Naive thymus-derived CD4-positive, alpha-beta T cell (primary cell): ENCODE measurements at regions not wholly inside any gene's neighbourhood (a gene's known extent, or its start where the extent isn't known, plus 50 kb on each side); places are given as distances from the start of the nearest gene placed in this dataset.
"Not testable (repeated sequence)": the region's sequence is repeated elsewhere in the genome, so short reads cannot be mapped to it uniquely, and the experiment has no call there.

ENCODE experiments used
- ATAC-seq: fragments of 150-1000 bp; cut with Tn5 transposase; 2 replicates; pipeline ENCODE4 v1.10.0; 2021; ENCODE audit warnings: mild to moderate bottlenecking, moderate library complexity
- CTCF ChIA-PET: fragments of 350-600 bp; sonication (Branson Sonifier 250); formaldehyde crosslinking; loops from one replicate; lab custom pipeline; 2021; ENCODE audit warnings: antibody characterized with exemption; lab: Charles Lee
- POLR2A ChIA-PET: fragments of 350-600 bp; sonication (Branson Sonifier 250); formaldehyde crosslinking; loops from one replicate; lab custom pipeline; 2021; ENCODE audit warnings: antibody characterized with exemption, inconsistent platforms; lab: Charles Lee
- DNase-seq, 9 donors: peaks; one replicate each; pipeline versions ENCODE4 v3.0.0 to v3.0.0-alpha.2; 2020 to 2022; ENCODE audit warnings: mixed read lengths in 1 of 9
- H3K27ac ChIP-seq: one replicate; pipeline ENCODE4 v1.7.0; 2013; ENCODE audit warnings: mild to moderate bottlenecking, low read depth, low read length, moderate library complexity
- H3K27me3 ChIP-seq, 2 donors: one replicate each; pipeline ENCODE4 v1.7.0; 2013; ENCODE audit warnings: low read length in 2 of 2, mild to moderate bottlenecking in 2 of 2, moderate library complexity in 2 of 2; ENCODE audit not compliant: control insufficient read depth in 2 of 2, insufficient read depth in 2 of 2
- H3K36me3 ChIP-seq, 3 experiments: 1 replicate in 2 of 3; 2 replicates in 1 of 3; pipeline ENCODE4 v1.7.0; 2013; ENCODE audit warnings: low read length in 3 of 3, mild to moderate bottlenecking in 3 of 3, moderate library complexity in 1 of 3; ENCODE audit not compliant: insufficient read depth in 3 of 3, control insufficient read depth in 2 of 3
- H3K4me1 ChIP-seq, 2 donors: one replicate each; pipeline ENCODE4 v1.7.0; 2013; ENCODE audit warnings: low read length in 2 of 2, mild to moderate bottlenecking in 2 of 2, moderate library complexity in 1 of 2; ENCODE audit not compliant: control insufficient read depth in 2 of 2, insufficient read depth in 2 of 2
- H3K4me3 ChIP-seq: 2 replicates; pipeline ENCODE4 v1.7.0; 2013; ENCODE audit warnings: mild to moderate bottlenecking, low read length
- H3K9me3 ChIP-seq, 3 experiments: 1 replicate in 2 of 3; 2 replicates in 1 of 3; pipeline ENCODE4 v1.7.0; 2013; ENCODE audit warnings: low read length in 3 of 3; ENCODE audit not compliant: control insufficient read depth in 2 of 3
- H3K27ac Mint-ChIP-seq, 9 donors: one replicate each; pipeline ENCODE4 v1.8.0; 2020 to 2022; ENCODE audit warnings: mixed read lengths in 9 of 9, mild to moderate bottlenecking in 8 of 9, moderate library complexity in 5 of 9, inconsistent platforms in 2 of 9
- H3K27me3 Mint-ChIP-seq, 5 donors: one replicate each; pipeline ENCODE4 v1.8.0; 2021 to 2022; ENCODE audit warnings: mixed read lengths in 5 of 5, mild to moderate bottlenecking in 1 of 5
- H3K36me3 Mint-ChIP-seq, 5 donors: one replicate each; pipeline ENCODE4 v1.8.0; 2020 to 2022; ENCODE audit warnings: mixed read lengths in 5 of 5, mild to moderate bottlenecking in 3 of 5, inconsistent platforms in 1 of 5
- H3K4me1 Mint-ChIP-seq, 7 donors: one replicate each; pipeline ENCODE4 v1.8.0; 2020 to 2022; ENCODE audit warnings: mixed read lengths in 7 of 7, mild to moderate bottlenecking in 3 of 7, inconsistent platforms in 1 of 7
- H3K4me3 Mint-ChIP-seq, 10 donors: one replicate each; pipeline ENCODE4 v1.8.0; 2020 to 2022; ENCODE audit warnings: mild to moderate bottlenecking in 10 of 10, mixed read lengths in 10 of 10, moderate library complexity in 6 of 10, inconsistent platforms in 2 of 10
- H3K9me3 Mint-ChIP-seq, 11 donors: one replicate each; pipeline ENCODE4 v1.8.0; 2020 to 2022; ENCODE audit warnings: mixed read lengths in 11 of 11, mild to moderate bottlenecking in 4 of 11, inconsistent platforms in 1 of 11, moderate library complexity in 1 of 11
- intact Hi-C, 2 donors: fragments of 100-400 bp; cut with micrococcal nuclease; formaldehyde crosslinking; loops; one replicate each; pipeline ENCODE4 v1.15.1; 2023

- H3K4me3 ChIP-seq, H3K27ac ChIP-seq, H3K27ac Mint-ChIP-seq, H3K4me1 Mint-ChIP-seq, H3K27me3 ChIP-seq, H3K27me3 Mint-ChIP-seq, H3K36me3 Mint-ChIP-seq, H3K9me3 ChIP-seq, intact Hi-C loops, DNase-seq, CTCF ChIA-PET, ATAC-seq, H3K4me1 ChIP-seq, POLR2A ChIA-PET, H3K4me3 Mint-ChIP-seq, H3K36me3 ChIP-seq: not testable (repeated sequence)
- peaks cover 0 to 12% (median 0%) of the 10 kb centered on the region in 11 donors for H3K9me3 Mint-ChIP-seq
Observed at GRCh38 chr7:153245136-153245535, 485.6 kb downstream of the ACTR3B start.

GRCh38 chr7:153245809-153246208 lies 486.3 kb downstream of the ACTR3B start:
- Mint-ChIP-seq H3K4me3 (no peak overlapping the region), H3K4me1 (no peaks in the 10 kb centered on the region), H3K27ac (no peak overlapping the region), H3K27me3 (no peaks in the 10 kb centered on the region), H3K9me3 (peaks cover 0 to 13% (median 2%) of the 10 kb centered on the region in 11 donors), H3K36me3 (no peaks in the 10 kb centered on the region)
- Histone ChIP-seq H3K27ac (no peak overlapping the region), H3K27me3 (no peaks in the 10 kb centered on the region), H3K36me3 (no peaks in the 10 kb centered on the region), H3K9me3 (no peaks in the 10 kb centered on the region), H3K4me3 (no peak overlapping the region), H3K4me1 (no peaks in the 10 kb centered on the region)
- ATAC-seq (no peak), DNase-seq (no peak)
- intact Hi-C loops: no loop called here
- POLR2A ChIA-PET: no interaction called here
- CTCF ChIA-PET: no interaction called here

DNA sequence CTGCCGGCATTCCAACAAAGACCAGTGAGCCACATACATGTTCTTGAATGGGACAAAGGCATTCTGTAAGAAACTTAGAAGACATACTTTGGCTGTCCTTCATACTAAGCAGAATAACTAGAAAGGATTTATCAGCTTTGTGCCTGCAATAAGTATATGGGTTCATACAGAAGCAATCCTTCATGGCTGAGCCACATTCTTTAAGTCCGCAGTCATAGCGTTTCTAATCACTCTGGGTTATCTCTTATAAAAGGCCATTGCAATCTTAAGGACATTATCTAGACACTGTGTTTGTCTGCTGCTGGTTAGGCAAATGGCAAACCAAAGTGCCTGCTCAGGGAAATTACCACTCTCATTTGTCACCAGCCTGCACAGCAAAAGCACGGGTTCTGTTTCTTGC lies 488.4 kb downstream of the ACTR3B start:
- DNase-seq: no peak
- ChIA-PET POLR2A (no interaction called here), CTCF (no interaction called here)
- no peak overlapping the region for H3K27ac Mint-ChIP-seq
- no peaks in the 10 kb centered on the region for H3K27me3 Mint-ChIP-seq
- no peak overlapping the region for H3K27ac ChIP-seq
- ATAC-seq: no peak
- no peaks in the 10 kb centered on the region for H3K4me1 ChIP-seq
- no peaks in the 10 kb centered on the region for H3K9me3 ChIP-seq
- peaks cover 0 to 15% (median 3%) of the 10 kb centered on the region in 11 donors for H3K9me3 Mint-ChIP-seq
- intact Hi-C loops: no loop called here
- H3K27me3 ChIP-seq: no peaks in the 10 kb centered on the region
- no peak overlapping the region for H3K4me3 ChIP-seq
- no peak overlapping the region for H3K4me3 Mint-ChIP-seq
- H3K36me3 ChIP-seq: no peaks in the 10 kb centered on the region
- H3K36me3 Mint-ChIP-seq: no peaks in the 10 kb centered on the region
- H3K4me1 Mint-ChIP-seq: no peaks in the 10 kb centered on the region

GRCh38 chr7:153258686-153259085 lies 499.1 kb downstream of the ACTR3B start:
- Histone ChIP-seq H3K4me3 (no peak overlapping the region), H3K27me3 (no peaks in the 10 kb centered on the region), H3K4me1 (no peaks in the 10 kb centered on the region), H3K9me3 (no peaks in the 10 kb centered on the region), H3K36me3 (no peaks in the 10 kb centered on the region), H3K27ac (no peak overlapping the region)
- ATAC-seq: no peak
- no peaks in the 10 kb centered on the region for H3K36me3 Mint-ChIP-seq
- ChIA-PET CTCF (no interaction called here), POLR2A (no interaction called here)
- H3K27ac Mint-ChIP-seq: no peak overlapping the region
- peaks cover 0 to 5% (median 0%) of the 10 kb centered on the region in 5 donors for H3K27me3 Mint-ChIP-seq
- no peak overlapping the region for H3K4me3 Mint-ChIP-seq
- no peak for DNase-seq
- peaks cover 0 to 12% (median 5%) of the 10 kb centered on the region in 11 donors for H3K9me3 Mint-ChIP-seq
- H3K4me1 Mint-ChIP-seq: no peaks in the 10 kb centered on the region
- intact Hi-C loops: no loop called here

DNA sequence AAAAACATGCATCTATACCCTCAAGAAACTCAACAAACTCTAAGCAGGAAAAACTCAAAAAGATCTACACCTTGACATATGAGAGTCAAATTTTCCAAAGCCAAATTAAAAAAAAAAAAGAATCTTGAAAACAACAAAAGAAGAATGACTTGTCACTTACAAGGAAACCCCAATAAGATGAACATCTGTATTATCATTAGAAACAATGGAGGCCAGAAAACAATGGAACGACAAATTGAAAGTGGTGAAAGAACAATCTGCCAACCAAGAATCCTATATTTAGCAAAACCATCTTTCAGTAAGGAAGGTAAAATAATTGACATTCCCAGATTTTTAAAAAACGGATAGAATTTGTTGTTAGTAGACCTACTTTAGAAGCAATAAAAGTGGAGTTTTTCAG lies 516.8 kb downstream of the ACTR3B start:
- Mint-ChIP-seq H3K4me3 (no peak overlapping the region), H3K9me3 (peaks cover 6 to 40% (median 21%) of the 10 kb centered on the region in 11 donors), H3K27ac (no peak overlapping the region), H3K36me3 (no peaks in the 10 kb centered on the region), H3K4me1 (no peaks in the 10 kb centered on the region), H3K27me3 (no peaks in the 10 kb centered on the region)
- Histone ChIP-seq H3K9me3 (peaks cover 0 to 7% (median 0%) of the 10 kb centered on the region in 3 experiments), H3K4me3 (no peak overlapping the region), H3K4me1 (no peaks in the 10 kb centered on the region), H3K27me3 (no peaks in the 10 kb centered on the region), H3K36me3 (no peaks in the 10 kb centered on the region), H3K27ac (no peak overlapping the region)
- no peak for ATAC-seq
- intact Hi-C loops: no loop called here
- POLR2A ChIA-PET: no interaction called here
- CTCF ChIA-PET: no interaction called here
- no peak for DNase-seq

- H3K27me3 Mint-ChIP-seq: peaks cover 0 to 12% (median 5%) of the 10 kb centered on the region in 5 donors
- H3K27me3 ChIP-seq: no peaks in the 10 kb centered on the region
Observed at GRCh38 chr7:153286763-153287162, 527.2 kb downstream of the ACTR3B start.

GRCh38 chr7:153290066-153290465 lies 530.5 kb downstream of the ACTR3B start:
- Mint-ChIP-seq H3K4me1 (no peaks in the 10 kb centered on the region), H3K36me3 (no peaks in the 10 kb centered on the region), H3K27ac (no peak overlapping the region), H3K9me3 (peaks cover 2 to 27% (median 9%) of the 10 kb centered on the region in 11 donors), H3K27me3 (peaks cover 0 to 12% (median 5%) of the 10 kb centered on the region in 5 donors), H3K4me3 (no peak overlapping the region)
- Histone ChIP-seq H3K36me3 (no peaks in the 10 kb centered on the region), H3K27ac (no peak overlapping the region), H3K4me3 (no peak overlapping the region), H3K9me3 (no peaks in the 10 kb centered on the region), H3K4me1 (no peaks in the 10 kb centered on the region), H3K27me3 (no peaks in the 10 kb centered on the region)
- DNase-seq (no peak), ATAC-seq (no peak)
- ChIA-PET CTCF (no interaction called here), POLR2A (no interaction called here)
- intact Hi-C loops: no loop called here

More at GRCh38 chr7:153286763-153287162, 527.2 kb downstream of the ACTR3B start:
- ChIA-PET CTCF (no interaction called here), POLR2A (no interaction called here)
- H3K4me1 ChIP-seq: no peaks in the 10 kb centered on the region
- no peak for ATAC-seq
- Mint-ChIP-seq H3K4me1 (no peaks in the 10 kb centered on the region), H3K4me3 (no peak overlapping the region), H3K36me3 (no peaks in the 10 kb centered on the region), H3K27ac (no peak overlapping the region), H3K9me3 (peaks cover 2 to 27% (median 7%) of the 10 kb centered on the region in 11 donors)
- intact Hi-C loops: no loop called here
- no peaks in the 10 kb centered on the region for H3K36me3 ChIP-seq
- no peak for DNase-seq
- H3K4me3 ChIP-seq: no peak overlapping the region
- no peaks in the 10 kb centered on the region for H3K9me3 ChIP-seq
- H3K27ac ChIP-seq: no peak overlapping the region
